GM18498 (cell line): ENCODE measurements at regions not wholly inside any gene's neighbourhood (a gene's known extent, or its start where the extent isn't known, plus 50 kb on each side); places are given as distances from the start of the nearest gene placed in this dataset.
A peak's percentile ranks its signal among the peaks of the same experiment; 100 is the strongest.

Experiments used
- ATAC-seq: cut with Tn5 transposase; IDR thresholded peaks from one replicate; pipeline ENCODE4 v1.9.1; 2021; ENCODE audit warnings: mild to moderate bottlenecking, moderate library complexity; ENCODE audit not compliant: unreplicated experiment

DNA sequence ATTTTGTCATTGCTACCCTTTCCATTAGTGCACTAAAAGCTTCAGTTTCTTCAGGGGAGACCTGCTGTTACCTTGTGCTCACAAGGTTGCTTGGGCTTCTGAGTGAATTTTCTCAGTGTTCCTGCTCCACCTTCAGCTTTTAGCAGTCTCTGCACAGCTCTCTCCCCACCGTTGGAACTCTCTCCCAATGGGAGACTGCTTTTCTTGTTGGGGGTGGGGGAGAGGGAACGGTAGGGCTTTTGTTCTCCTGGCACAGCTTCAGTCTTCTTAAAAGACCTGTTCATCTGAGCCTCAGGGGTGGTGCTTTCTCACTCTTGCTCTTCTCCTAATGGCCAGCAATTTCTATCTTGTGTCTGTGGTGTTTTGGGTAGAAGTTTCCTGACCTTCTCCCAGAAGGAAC lies 915.7 kb downstream of the EFNA5 start:
- ATAC-seq = no peak

DNA sequence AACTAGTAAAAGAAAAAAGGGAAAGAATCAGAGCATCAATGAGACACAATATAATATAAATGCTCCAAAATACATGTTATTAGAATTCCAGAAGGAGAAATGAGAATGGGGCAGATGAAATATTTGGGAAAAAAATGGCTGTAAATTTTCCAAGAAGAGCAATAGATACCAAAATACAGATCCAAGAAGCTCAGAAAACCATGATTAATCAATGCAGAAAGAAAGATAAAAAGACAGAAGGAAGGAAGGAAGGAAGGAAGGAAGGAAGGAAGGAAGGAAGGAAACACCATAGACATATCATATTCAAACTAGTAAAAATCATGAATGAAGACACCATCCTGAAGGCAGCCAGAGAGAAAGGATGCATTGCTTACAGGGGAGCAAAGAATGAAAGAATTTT lies 920.9 kb downstream of the EFNA5 start:
- ATAC-seq = no peak

DNA sequence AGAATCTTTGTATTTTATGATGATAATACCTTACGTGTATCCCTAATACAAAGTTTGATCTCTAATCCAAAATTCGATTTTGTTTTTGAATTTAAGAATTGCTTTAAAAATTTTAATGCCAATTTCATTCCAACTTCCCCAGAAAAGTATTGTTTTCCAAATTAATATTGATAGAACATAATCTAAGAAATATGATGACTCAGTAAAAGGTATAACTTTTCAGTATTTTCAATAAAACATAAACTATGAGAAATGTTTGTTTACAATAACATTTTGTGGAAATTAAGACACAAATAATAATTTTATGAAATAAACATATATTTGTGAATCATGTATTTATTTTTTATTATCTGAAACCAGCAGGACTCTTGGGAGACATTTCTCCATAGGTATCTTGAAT lies 931.6 kb downstream of the EFNA5 start:
- no peak for ATAC-seq

DNA sequence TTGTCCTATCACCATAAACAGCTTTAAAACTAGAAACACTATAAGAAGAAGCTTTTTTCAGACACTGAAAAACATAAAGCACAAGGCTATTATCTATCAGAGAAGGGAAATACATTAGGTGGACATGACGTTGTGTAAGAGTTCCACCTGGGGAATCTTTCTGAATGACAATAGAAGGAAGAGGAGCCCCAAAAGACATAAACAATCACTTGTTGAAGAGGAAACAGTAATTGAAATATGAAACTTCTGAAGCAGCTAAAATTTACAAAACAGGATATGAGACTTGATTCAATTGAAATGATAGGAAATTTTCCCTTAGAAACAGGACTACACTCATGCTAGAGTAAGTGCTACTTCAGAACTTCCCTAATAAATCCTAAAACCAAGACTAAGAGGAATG lies 933.6 kb downstream of the EFNA5 start:
- ATAC-seq = no peak

DNA sequence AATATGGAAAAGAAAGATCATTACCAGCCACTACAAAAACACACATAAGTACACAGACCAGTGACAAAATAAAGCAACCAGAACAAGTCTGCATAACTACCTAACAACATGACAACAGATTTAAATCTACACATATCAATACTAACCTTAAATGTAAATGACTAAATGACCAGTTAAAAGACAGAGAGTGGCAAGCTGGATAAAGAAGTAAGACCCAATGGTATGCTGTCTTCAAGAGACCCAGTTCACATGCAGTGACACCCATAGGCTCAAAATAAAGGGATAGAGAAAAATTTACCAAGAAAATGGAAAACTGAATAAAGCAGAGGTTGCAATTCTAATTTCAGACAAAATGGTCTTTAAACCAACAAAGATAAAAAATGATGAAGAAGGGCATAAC lies 938.1 kb downstream of the EFNA5 start:
- ATAC-seq = no peak

DNA sequence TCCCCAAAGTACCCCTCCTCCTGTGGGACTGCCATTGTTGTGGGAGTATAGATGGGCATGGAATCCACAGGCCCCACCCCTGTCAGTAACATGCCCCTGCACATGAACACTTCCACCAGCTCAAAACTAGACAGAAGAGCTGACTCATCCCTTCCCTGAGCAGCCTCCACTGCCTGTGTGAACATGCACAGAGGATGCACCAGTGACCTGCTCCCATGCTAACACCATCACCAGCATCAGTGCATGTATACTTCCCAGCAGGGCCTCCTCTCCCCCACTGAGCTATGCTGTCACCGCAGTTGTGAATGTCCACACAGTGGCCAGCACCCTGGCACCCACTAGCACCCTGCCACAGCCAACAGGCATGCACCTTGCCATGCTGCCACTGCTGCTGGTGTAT lies 939.8 kb downstream of the EFNA5 start:
- no peak for ATAC-seq

DNA sequence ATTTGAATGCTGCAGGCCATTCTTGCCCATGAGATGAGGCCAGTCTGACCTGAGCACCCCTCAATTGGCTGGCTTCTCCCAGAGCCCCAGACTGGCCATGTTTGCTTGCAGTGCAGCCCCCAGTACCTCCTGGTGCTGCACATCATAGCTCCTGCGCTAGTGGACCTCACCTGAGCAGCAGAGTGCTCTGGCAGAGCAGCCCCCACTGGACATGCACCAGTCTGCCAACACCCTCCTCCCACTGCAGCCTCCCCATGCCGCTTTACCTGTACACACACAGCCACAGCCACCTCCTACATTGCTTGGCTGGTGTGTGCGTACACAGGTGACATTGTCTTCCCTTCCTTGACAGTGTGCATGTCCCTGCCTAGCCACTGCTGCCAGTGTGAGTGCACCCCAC lies 940.2 kb downstream of the EFNA5 start:
- no peak for ATAC-seq

DNA sequence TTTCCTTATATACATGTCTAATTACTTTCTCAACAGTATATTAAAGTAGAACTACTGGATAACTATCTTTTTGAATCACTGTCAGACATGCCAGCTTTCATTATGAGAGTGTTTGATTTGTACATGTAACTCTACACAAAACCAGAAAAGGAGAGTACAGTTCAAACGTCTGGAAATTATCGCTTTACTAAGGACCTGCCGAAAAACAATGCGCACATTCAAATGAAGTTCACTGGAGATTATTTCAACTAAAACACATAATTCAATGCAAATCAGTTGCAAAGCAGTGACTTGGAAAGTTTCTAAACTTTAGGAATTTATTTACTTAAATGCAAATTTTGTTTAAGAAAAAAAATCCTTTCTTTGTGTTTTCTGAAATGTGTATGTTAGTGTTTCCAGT lies 942.5 kb downstream of the EFNA5 start:
- no peak for ATAC-seq

DNA sequence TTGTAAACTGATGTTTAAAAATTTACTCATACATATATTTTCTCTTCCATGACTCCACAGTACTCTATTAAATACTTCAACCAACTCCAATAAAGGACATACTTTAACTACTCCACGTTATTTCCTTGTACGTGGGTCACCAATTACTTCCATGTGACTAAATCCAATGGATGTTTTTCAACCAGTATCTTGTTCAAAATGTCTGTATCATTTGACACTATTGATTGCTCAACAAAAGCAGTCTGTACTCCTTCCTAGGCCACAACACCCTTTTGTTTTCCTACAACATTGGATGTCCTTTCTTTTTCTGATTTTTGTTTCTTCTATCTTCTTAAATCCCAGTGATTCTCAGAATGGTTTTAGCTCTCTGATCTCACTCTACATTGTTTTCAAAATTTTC lies 943.7 kb downstream of the EFNA5 start:
- ATAC-seq = no peak

DNA sequence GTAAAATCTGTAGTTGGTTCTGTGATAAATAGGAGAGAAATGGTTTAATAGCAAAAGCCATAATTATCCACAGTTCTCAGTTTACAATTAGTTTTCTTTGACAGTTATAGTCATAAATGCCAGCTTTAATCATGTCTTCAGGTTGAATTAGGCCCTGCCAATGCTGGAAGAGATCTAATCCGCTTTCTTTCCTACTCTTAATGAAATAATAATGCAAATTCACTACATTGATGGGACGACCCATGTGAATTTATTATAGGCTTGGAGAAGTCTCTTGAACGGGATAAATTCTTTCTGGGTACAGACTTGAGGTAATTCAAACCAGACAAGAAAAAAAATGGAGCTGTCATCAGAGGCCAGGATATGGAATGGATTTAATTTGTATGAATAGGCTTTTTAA lies 950.4 kb downstream of the EFNA5 start:
- no peak for ATAC-seq

DNA sequence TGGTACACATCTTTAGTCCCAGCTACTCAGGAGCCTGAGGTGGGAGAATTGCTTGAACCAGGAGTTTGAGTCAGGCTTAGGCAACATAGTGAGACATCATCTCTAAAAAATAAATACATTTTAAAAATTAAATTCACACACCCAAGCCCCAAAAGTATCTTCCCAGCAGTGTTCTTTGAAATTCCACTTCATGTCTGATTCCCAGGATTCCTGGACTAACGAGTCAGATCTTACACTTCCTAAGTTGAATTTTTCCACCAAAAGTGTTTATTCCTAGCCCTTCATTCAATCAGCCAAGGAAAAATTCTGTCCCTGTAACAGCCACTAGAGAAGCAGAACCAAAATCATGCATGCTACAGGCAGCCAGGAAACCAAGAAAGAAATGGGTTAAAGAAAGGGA lies 970.9 kb downstream of the EFNA5 start:
- no peak for ATAC-seq

DNA sequence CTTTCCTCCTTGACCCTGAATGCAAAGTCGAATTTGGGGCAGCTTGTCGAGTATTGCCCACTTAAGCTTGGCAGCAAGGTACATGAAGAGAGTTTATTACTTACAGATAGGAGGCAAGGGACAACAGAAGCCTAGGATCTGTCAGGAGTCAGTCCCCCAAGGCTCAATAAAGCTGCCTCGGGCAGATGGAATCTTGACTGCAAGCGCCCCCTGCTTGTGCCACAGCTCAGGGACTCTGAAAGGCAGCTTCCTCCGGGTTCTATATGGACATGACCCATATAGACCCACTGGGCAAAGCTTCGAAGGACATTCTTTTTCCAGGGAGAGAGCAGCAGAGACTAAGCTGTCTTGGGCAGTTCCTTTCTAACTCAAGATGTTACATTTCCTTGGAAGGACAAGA lies 971.5 kb downstream of the EFNA5 start:
- ATAC-seq = no peak

DNA sequence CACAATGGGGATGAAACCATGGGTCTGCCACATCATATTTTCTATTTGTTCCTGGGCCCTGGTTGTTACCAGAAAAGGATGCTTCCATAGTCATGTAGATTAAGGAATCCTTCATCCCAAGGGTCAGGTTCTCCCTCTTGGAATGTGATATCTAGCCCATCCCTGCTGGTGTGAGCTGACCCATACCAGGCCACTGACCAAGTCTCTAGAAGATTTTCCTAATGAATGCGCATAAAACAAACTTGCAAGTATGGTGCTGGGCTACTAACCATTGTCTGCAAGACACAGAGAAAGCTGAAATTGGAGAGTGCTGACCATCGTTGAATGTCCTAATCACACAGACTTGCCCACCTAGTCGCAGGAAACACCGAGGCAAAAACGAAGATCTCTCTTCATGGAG lies 972.6 kb downstream of the EFNA5 start:
- ATAC-seq = no peak

DNA sequence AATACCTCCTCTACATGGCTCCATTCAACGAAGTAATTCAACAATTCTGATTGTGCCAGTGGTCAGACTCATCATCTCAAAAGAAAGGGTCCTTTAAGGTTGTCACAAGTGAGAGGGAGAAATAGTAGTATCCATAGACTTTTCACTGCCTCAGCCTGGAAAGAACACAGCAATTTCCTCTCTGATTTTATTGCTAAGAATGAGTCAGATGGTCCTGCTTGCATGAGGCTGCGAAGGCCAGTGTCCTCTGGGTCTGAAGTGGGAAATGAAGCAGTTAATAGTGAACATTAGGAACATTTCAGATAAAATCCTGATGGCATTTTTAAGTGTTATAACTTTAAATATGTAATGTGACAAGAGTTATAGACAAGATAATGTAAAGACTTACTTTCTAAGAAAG lies 979.0 kb downstream of the EFNA5 start:
- no peak for ATAC-seq

DNA sequence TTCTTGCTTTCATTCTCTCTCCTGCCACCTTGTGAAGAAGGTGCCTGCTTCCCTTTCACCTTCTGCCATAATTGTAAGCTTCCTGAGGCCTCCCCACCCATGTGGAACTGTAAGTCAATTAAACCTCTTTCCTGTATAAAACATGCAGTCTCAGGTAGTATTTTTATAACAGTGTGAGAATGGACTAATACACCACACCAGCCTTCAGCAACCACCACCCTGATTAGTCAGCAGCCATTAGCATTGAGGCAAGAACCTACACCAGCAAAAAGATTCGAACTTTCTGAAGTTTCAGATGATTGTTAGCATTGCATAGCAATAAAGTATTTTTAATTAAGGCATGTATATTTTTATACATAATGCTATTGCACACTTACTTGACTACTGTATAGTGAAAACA lies 980.2 kb downstream of the EFNA5 start:
- ATAC-seq = no peak

DNA sequence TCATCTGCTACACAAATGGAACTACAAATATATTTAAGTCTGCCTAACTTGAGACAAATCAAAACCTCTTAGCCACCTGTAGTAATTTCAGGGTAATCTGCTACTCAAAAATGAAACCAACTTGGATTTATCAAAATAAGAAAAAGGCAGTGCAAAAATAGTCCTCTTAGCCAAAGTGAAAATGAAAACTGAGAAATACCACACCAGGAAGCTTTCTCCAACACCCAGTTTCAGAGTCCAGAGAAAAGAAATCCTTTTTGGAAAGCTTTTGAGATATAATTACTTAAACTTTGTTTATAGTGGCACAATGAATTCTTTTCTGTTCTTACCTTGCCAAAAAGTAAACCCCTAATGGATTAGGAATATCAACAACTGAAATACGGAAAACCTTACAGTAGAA lies 990.4 kb downstream of the EFNA5 start:
- peak; percentile 71 for ATAC-seq

DNA sequence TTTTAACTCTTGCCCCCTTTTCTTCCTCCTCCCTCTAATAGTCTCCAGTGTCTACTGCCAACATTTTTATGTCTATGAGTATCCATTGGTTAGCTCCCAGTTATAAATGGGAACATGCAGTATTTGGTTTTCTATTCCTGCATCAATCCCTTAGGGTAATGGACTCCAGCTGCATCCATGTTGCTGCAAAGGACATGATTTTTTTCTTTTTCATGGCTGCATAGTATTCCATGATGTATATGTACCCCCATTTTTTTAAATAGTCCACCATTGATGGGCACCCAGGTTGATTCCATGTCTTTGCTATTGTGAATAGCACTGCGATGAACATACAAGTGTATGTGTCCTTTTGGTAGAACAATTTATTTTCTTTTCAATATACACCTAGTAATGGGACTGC lies 993.7 kb downstream of the EFNA5 start:
- ATAC-seq = no peak

DNA sequence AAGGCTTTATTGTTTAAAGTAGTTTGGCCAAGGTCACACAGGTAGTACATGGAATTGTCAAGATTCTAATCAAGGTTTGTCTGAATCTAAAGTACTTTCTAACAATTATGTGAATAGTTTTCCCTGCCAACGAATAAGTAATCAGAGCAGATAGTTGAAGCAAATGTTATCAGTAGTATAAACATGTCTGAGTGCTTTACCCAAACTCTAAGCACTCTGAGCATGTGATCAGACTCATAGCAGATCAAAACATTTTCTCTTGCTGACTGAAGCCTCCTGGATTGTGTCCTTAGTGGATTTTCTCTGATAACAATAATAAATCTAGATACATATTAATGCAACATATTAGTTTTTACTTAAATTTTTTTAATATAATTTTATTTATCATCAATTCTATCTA lies 995.0 kb downstream of the EFNA5 start:
- no peak for ATAC-seq

DNA sequence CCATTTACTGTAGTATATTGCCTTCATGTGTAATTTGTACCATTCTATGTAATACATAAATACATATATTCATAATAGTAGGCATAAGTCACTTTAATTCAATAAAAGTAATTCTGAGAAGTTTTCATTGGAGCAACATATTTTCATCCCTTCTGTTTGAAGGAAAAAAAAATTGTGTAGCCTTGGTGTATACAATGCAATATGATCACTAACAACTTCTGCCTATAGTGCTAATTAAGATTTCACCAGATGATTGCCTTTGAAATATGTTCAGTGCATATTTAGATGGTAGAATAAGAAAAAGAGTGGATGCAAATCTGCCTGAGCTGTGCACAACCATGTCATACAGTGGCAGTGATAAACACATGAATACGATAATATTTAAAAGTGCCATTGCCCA lies 996.8 kb downstream of the EFNA5 start:
- ATAC-seq = no peak

DNA sequence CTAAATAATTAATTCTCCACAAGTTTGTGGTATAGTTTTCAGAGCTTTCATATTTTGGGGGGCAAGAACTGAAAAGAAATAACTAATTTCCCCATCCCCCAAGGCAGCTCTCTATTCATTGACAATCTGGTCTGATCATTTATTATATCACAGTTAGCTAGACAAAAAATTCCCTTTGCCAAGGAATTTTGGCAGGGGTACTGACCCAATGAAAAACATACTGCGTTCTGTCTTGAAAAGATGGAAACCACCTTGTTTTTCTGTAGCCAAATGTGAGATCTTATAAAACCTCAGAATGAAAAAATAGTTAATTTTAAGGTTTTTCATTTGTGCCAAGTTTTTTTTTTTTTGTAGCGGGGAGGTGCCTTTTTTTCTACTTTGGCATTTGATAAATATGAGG lies 1008.9 kb downstream of the EFNA5 start:
- no peak for ATAC-seq

DNA sequence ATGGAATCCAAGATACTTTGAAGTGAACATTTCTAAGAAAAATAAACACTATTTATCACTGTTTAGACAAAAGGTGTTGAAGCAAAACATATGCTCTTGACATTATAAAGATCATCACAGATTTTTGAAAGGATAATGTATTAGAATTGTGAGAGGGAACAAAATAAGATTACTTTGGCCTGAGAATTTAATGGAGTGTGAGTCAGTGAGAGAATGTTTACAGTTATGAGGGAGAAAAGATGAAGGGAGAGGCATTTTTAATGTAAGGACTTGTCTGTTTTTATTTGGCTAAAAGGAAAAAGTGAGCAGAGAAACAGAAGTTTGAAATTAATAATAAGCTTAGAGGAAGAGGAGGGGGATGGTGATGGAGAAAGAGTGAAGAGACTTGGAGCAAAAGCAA lies 1010.1 kb downstream of the EFNA5 start:
- no peak for ATAC-seq

DNA sequence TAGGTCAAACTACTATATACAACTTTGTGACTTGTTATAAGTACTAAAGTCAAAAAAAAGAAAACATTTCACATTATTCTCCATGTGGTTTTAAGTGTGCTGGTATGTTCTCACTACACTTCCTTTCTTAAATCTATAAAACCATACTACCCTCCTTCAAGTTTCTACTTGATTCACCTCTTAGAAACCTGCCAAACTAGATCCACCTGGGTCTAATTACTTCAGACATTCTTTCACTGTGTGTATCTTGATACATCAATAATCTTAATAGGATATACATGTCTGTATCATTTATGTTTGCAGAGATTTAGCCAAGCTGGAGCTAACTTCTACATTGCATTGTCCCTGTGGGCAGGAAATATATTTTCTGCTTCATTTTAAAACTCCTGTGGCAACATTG lies 1012.6 kb downstream of the EFNA5 start:
- ATAC-seq = no peak

DNA sequence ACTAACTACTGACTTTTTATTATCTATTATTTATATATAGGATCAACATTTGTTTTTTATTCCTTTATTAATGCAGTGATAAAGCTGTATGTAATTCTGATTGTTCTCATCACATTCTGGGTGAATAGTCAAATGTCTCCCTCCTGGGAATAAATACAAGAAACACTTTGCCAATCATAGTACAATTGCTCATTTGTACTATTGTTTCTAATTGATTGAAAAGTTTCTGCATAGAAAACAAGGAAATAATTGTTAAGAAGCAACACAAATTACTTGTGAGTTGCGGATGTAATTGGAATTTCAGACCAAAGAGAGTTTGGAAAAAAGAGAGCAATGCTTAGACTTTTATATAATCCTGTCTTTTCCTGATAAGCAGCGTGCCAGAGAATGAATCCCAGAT lies 1013.9 kb downstream of the EFNA5 start:
- ATAC-seq = no peak

DNA sequence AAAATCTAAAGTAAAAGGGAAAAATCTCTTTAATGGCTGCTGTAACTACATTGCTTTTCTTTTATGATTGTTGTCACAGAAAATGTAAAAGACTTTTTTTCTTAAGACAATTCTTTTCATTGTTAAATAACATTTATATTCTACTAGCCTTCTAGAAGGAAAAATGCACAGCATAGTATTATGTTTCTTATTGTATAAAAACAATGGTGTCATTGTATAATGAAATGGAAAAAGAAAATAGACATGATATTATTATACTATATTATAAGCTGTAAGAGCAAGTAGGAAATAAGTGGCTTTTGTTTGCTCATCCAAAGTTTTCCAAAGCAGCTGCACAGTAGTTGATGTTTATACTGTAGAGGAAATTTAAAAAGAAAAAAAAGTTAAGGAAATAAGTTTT lies 1021.7 kb downstream of the EFNA5 start:
- no peak for ATAC-seq
